A172 (cell line): ENCODE measurements at regions not wholly inside any gene's neighbourhood (a gene's known extent, or its start where the extent isn't known, plus 50 kb on each side); places are given as distances from the start of the nearest gene placed in this dataset.
"Not testable (repeated sequence)": the region's sequence is repeated elsewhere in the genome, so short reads cannot be mapped to it uniquely, and the experiment has no call there.

Source experiments
- DNase-seq: peaks from one replicate; pipeline ENCODE4 v3.0.0-alpha.2; 2015; ENCODE audit warnings: low spot score

GRCh38 chr11:21625982-21626381, 566.9 kb upstream of the ANO5 start:
- no peak for DNase-seq

- DNase-seq: no peak
Observed at GRCh38 chr11:21628641-21629040, 564.2 kb upstream of the ANO5 start.

GRCh38 chr11:21630934-21631478, 561.9 kb upstream of the ANO5 start:
- no peak for DNase-seq

GRCh38 chr11:21631991-21632390, 560.9 kb upstream of the ANO5 start:
- DNase-seq: no peak

GRCh38 chr11:21634491-21634890, 558.4 kb upstream of the ANO5 start:
- no peak for DNase-seq

- DNase-seq: no peak
Observed at GRCh38 chr11:21634956-21635355, 557.9 kb upstream of the ANO5 start.

GRCh38 chr11:21635394-21636145, 557.3 kb upstream of the ANO5 start:
- DNase-seq: no peak

GRCh38 chr11:21636561-21636960, 556.3 kb upstream of the ANO5 start:
- DNase-seq: no peak

GRCh38 chr11:21640491-21640890, 552.4 kb upstream of the ANO5 start:
- DNase-seq: no peak

- DNase-seq: no peak
Observed at GRCh38 chr11:21641869-21642268, 551.0 kb upstream of the ANO5 start.

- no peak for DNase-seq
Observed at GRCh38 chr11:21646351-21646750, 546.5 kb upstream of the ANO5 start.

- DNase-seq: no peak
Observed at GRCh38 chr11:21650961-21651360, 541.9 kb upstream of the ANO5 start.

GRCh38 chr11:21653951-21654421, 538.9 kb upstream of the ANO5 start:
- no peak for DNase-seq

GRCh38 chr11:21656065-21656464, 536.8 kb upstream of the ANO5 start:
- no peak for DNase-seq

- no peak for DNase-seq
Observed at GRCh38 chr11:21658654-21659193, 534.2 kb upstream of the ANO5 start.

GRCh38 chr11:21659377-21659776, 533.5 kb upstream of the ANO5 start:
- DNase-seq: not testable (repeated sequence)

- DNase-seq: no peak
Observed at GRCh38 chr11:21659961-21660360, 532.9 kb upstream of the ANO5 start.

- DNase-seq: no peak
Observed at GRCh38 chr11:21675049-21675616, 517.8 kb upstream of the ANO5 start.

GRCh38 chr11:21687643-21688042, 505.2 kb upstream of the ANO5 start:
- DNase-seq: no peak

- DNase-seq: no peak
Observed at GRCh38 chr11:21704539-21704938, 488.3 kb upstream of the ANO5 start.

- no peak for DNase-seq
Observed at GRCh38 chr11:21707116-21707739, 485.7 kb upstream of the ANO5 start.

- no peak for DNase-seq
Observed at GRCh38 chr11:21710809-21711208, 482.1 kb upstream of the ANO5 start.

GRCh38 chr11:21711341-21711740, 481.5 kb upstream of the ANO5 start:
- DNase-seq: no peak
